ENCODE measurements at regions not wholly inside any gene's neighbourhood (a gene's known extent, or its start where the extent isn't known, plus 50 kb on each side); places are given as distances from the start of the nearest gene placed in this dataset.

DNA sequence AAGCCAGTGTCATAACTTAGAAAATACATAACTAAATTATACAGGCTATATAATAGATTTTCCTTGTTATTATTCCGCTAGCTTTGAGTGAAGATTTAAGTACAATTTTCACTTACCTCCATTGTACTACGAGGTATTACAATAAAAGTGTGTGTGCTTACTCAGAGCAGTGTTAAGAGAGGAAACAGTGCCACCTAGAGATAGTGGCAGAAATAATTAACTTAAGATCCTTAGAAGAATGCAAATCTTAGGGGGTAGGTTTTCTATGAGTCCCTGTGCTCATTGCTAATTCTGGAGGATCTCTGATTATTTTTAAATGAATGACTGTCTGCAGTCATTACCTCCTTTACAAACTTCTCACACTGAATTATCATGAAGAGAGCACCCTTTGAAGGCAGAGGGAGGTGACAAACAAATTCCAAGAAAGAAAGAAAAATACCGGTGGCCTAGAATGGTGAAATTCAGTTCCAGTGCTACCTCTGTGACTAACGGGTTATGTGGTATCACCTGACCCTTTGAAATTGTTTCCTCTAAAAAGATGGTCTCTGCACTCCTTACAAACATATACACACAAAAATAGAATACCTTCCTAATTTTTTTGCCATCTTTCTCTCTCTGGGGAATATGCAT, 379.8 kb downstream of the TRIM36 start:
- H3K27ac Mint-ChIP-seq, result no peak overlapping the region
- H3K4me1 Mint-ChIP-seq, result no peaks in the 10 kb centered on the region
- no peaks in the 10 kb centered on the region for H3K9me3 Mint-ChIP-seq
- H3K4me3 Mint-ChIP-seq, result no peak overlapping the region
- peaks cover 3% of the 10 kb centered on the region for H3K27me3 Mint-ChIP-seq (ENCODE audit: low read depth)
- no peaks in the 10 kb centered on the region for H3K36me3 Mint-ChIP-seq (ENCODE audit: low read depth)
- peak in 2 of 3 experiments; percentile 44 to 62 for TF ChIP-seq CTCF (IDR thresholded peaks at IDR 0.05; ENCODE audit: unreplicated experiment in 3 of 3)

DNA sequence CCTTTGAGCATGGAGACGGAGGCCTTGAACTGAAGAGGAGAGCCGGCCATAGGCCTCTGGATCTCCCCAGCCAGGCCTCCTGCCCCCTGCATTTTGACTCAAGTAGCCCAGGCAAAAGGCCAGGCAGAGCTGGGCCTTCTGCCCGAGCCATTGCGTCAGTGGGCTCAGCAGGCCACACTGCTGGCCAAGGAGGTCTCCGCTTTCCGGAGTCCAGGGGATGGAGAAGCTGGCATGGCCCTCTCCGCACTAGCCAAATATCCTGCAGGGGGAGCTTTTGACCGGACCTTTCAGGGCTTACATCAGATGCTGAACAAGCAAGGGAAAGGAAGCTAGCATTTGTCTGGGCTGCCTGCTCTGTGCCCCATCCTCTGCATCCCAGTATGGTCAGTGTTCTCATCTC, 386.8 kb downstream of the TRIM36 start:
- Mint-ChIP-seq H3K4me3 (no peak overlapping the region), H3K4me1 (no peaks in the 10 kb centered on the region), H3K27ac (no peak overlapping the region), H3K27me3 (ENCODE audit: low read depth) (peaks cover 6% of the 10 kb centered on the region), H3K36me3 (ENCODE audit: low read depth) (no peaks in the 10 kb centered on the region), H3K9me3 (no peaks in the 10 kb centered on the region)
- no peak for TF ChIP-seq CTCF (IDR thresholded peaks at IDR 0.05; ENCODE audit: unreplicated experiment in 3 of 3)

- Mint-ChIP-seq H3K4me1 (no peaks in the 10 kb centered on the region), H3K36me3 (ENCODE audit: low read depth) (no peaks in the 10 kb centered on the region), H3K27ac (no peak overlapping the region), H3K9me3 (no peaks in the 10 kb centered on the region), H3K4me3 (no peak overlapping the region), H3K27me3 (ENCODE audit: low read depth) (peaks cover 6% of the 10 kb centered on the region)
- TF ChIP-seq CTCF (IDR thresholded peaks at IDR 0.05; ENCODE audit: unreplicated experiment in 3 of 3), result no peak
Observed at GRCh38 chr5:114782177-114782576, 387.5 kb downstream of the TRIM36 start.

DNA sequence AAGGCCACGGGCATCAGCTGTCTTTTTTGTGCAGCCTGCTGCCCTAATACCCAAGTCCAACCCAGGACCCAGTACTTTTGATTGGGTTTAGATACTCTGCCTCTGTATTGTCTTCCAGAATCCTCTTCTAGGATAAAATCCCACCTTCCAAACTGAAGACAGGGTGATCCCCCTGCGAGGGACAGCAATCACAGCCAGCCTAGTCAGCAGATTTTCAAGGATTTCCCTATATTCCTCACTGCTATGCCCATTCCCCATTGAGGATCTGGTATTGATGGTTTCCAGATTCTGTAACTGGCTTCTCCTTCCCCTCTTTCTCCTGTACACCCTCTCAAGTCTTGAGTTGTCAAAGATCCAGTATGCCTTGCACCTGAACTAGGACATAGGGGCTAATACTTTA, 389.4 kb downstream of the TRIM36 start:
- Mint-ChIP-seq H3K4me1 (no peaks in the 10 kb centered on the region), H3K27me3 (ENCODE audit: low read depth) (peaks cover 3% of the 10 kb centered on the region), H3K9me3 (no peaks in the 10 kb centered on the region), H3K4me3 (no peak overlapping the region), H3K36me3 (ENCODE audit: low read depth) (no peaks in the 10 kb centered on the region), H3K27ac (no peak overlapping the region)
- no peak for TF ChIP-seq CTCF (IDR thresholded peaks at IDR 0.05; ENCODE audit: unreplicated experiment in 3 of 3)

DNA sequence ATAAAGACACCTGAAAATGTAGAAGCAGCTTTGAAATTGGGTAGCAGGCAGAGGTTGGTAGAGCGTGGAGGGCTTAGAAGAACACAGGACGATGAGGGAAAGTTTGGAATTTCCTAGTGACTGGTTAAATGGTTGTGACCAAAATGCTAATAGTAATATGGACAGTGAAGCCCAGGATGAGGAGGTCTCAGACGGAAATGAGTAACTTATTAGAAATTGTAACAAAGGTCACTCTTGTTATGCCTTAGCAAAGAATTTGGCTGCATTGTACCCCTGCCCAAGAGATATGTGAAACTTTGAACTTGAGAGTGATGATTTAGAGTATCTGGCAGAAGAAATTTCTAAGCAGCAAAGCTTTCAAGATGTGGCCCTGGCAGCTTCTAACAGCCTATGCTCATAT, 382.5 kb downstream of the KCNN2 start:
- no peak overlapping the region for H3K4me3 Mint-ChIP-seq
- H3K27me3 Mint-ChIP-seq (ENCODE audit: low read depth), result no peaks in the 10 kb centered on the region
- no peak for TF ChIP-seq CTCF (IDR thresholded peaks at IDR 0.05; ENCODE audit: unreplicated experiment in 3 of 3)
- H3K27ac Mint-ChIP-seq, result no peak overlapping the region
- no peaks in the 10 kb centered on the region for H3K4me1 Mint-ChIP-seq
- H3K36me3 Mint-ChIP-seq (ENCODE audit: low read depth), result no peaks in the 10 kb centered on the region
- peaks cover 3% of the 10 kb centered on the region for H3K9me3 Mint-ChIP-seq

DNA sequence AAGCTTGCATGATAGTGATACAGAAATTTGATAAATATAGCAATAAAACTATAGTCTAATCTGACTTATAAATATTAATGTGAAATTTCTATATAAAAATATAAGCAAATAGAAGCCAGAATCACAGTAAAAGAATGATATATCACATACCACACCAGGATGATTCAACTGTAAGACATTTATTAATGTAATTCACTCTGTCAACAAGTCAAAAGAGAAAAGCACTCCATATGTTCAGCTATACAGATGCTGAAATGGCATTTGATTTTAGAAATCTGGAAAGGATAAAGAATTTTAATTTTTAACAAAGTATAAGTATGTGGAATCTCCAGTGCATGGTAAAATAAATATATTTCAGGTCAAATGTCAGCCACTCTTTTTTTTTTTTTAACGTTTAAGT, 372.4 kb downstream of the KCNN2 start:
- Mint-ChIP-seq H3K36me3 (ENCODE audit: low read depth) (no peaks in the 10 kb centered on the region), H3K27me3 (ENCODE audit: low read depth) (no peaks in the 10 kb centered on the region)

More for the DNA sequence above, 372.4 kb downstream of the KCNN2 start:
- Mint-ChIP-seq H3K4me1 (no peaks in the 10 kb centered on the region), H3K27ac (no peak overlapping the region), H3K9me3 (peaks cover 4% of the 10 kb centered on the region), H3K4me3 (no peak overlapping the region)
- TF ChIP-seq CTCF (IDR thresholded peaks at IDR 0.05; ENCODE audit: unreplicated experiment in 3 of 3), result no peak
